Astrocyte of the cerebellum (primary cell): ENCODE measurements at regions not wholly inside any gene's neighbourhood (a gene's known extent, or its start where the extent isn't known, plus 50 kb on each side); places are given as distances from the start of the nearest gene placed in this dataset.

ENCODE experiments used
- DNase-seq: peaks from one replicate; pipeline ENCODE4 v3.0.0-alpha.2; 2011; ENCODE audit warnings: low read depth
- H3K4me3 ChIP-seq: 2 replicates; pipeline ENCODE4 v1.5.1; 2011; ENCODE audit warnings: mild to moderate bottlenecking, low read depth, low read length, moderate library complexity
- in situ Hi-C: cut with HindIII; loops from 2 replicates; pipeline ENCODE4 v1.10.0; 2017; ENCODE audit warnings: low sequenced_read_pairs
- TF ChIP-seq, protein P1 (sequence below): IDR thresholded peaks from 2 replicates; pipeline ENCODE4 v1.5.1; 2012; ENCODE audit warnings: low read length, low read depth, moderate library complexity, mild to moderate bottlenecking; ENCODE audit errors: missing control alignments

DNA sequence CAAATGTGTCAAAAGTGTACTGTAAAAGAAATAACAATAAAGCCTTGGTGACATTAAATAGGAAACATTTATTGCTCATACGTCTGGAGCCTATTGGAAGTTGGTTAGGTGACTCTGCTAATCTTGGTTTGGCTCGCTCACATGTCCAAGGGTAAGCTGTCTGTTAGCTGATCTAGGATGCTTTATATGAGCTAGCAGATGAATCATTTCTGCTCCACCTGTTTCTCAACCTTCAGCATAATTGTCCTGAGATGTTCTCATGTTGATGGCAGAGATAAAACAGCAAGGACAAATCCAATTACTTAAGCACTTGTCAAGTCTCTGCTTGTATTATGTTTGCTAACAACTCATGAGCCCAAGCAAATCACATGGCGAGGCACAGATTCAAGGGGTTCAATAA lies 56.0 kb upstream of the CD53 start:
- TF ChIP-seq, protein P1, sequence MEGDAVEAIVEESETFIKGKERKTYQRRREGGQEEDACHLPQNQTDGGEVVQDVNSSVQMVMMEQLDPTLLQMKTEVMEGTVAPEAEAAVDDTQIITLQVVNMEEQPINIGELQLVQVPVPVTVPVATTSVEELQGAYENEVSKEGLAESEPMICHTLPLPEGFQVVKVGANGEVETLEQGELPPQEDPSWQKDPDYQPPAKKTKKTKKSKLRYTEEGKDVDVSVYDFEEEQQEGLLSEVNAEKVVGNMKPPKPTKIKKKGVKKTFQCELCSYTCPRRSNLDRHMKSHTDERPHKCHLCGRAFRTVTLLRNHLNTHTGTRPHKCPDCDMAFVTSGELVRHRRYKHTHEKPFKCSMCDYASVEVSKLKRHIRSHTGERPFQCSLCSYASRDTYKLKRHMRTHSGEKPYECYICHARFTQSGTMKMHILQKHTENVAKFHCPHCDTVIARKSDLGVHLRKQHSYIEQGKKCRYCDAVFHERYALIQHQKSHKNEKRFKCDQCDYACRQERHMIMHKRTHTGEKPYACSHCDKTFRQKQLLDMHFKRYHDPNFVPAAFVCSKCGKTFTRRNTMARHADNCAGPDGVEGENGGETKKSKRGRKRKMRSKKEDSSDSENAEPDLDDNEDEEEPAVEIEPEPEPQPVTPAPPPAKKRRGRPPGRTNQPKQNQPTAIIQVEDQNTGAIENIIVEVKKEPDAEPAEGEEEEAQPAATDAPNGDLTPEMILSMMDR: no peak
- no peak overlapping the region for H3K4me3 ChIP-seq
- in situ Hi-C loops: no loop called here
- no peak for DNase-seq

DNA sequence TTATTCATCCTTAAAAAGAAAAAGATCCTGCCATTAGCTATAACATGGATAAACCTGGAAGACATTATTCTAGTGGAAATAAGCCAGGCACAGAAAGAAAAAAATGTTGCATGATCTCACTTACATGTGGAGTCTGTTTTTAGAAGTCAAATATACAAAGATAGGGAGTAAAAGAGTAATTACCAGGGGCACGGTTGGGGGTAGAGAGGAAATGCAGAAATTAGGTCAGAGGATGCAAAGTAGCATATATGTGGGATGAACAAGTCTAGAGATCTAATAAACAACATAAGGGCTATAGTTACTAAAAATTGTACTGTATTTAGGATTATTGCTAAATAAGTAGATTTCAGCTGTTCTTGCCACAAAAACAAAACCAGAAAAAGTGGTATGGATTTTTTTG lies 61.4 kb upstream of the CD53 start:
- H3K4me3 ChIP-seq: no peak overlapping the region
- DNase-seq: no peak
- in situ Hi-C loops: no loop called here
- TF ChIP-seq, protein P1: no peak

DNA sequence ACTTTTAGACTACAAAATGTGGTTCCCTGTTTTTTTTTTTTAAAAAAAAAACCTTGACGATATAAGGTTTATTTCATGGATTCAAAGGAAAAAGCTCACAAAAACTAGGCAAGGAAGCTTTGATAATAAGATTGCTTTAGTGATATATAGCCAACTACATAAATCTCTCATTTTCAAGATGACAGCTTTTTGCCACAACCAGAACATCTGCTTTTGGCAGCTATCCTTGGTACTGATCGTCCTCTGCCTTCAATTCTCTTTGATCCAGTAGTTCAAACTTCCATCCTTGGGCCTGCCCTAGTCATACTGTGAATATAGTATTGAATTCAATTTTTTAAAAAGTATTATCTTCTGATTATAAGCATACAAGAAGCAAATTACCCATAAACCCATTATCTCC lies 72.9 kb upstream of the CD53 start:
- no peak for DNase-seq
- TF ChIP-seq, protein P1: no peak
- H3K4me3 ChIP-seq: no peak overlapping the region
- in situ Hi-C loops: no loop called here

DNA sequence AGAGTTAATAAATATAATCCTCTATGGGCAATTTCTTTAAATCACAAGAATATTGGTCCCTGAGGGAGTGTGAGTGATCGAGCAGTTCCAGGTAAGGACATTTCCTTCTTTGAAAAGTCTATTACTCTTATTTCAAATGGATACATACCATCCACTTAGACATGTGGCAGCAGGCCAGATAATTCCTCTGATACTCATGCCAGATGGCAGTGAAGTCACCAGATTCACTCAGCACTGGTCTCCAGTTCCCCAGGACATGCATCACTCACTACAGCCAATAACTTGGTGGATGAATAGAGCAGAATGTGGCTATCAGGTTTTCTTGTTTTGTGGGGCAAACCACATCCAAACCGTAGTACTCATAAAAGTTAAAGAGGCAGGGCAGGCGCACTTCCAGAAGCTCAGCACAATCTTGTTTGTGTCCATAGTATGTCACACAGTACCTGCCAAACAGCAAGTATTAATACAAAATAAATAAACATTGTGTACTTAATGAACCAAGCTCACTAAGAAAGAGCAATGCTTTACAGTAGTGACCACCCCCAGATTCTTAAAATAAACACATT lies 74.2 kb upstream of the CD53 start:
- in situ Hi-C loops: no loop called here
- no peak overlapping the region for H3K4me3 ChIP-seq
- DNase-seq: no peak
- TF ChIP-seq, protein P1: no peak

DNA sequence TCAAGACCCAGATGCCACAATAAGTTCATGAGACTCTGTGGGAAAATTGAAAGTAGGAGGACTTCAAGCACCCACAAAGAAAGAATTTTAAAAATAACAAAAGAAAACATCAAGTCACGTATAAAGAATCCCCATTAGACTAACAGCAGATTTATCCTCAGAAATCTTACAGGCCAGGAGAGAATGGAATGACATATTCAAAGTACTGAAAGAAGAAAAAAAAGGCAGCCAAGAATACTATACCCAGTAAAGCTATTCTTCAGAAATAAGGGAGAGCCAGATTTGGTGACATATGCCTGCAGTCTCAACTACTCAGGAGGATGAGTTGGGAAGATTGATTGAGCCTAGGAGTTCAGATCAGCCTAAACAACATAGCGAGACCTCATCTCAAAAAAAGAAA lies 84.3 kb upstream of the CD53 start:
- no peak for DNase-seq
- in situ Hi-C loops: no loop called here
- H3K4me3 ChIP-seq: no peak overlapping the region
- TF ChIP-seq, protein P1: no peak

DNA sequence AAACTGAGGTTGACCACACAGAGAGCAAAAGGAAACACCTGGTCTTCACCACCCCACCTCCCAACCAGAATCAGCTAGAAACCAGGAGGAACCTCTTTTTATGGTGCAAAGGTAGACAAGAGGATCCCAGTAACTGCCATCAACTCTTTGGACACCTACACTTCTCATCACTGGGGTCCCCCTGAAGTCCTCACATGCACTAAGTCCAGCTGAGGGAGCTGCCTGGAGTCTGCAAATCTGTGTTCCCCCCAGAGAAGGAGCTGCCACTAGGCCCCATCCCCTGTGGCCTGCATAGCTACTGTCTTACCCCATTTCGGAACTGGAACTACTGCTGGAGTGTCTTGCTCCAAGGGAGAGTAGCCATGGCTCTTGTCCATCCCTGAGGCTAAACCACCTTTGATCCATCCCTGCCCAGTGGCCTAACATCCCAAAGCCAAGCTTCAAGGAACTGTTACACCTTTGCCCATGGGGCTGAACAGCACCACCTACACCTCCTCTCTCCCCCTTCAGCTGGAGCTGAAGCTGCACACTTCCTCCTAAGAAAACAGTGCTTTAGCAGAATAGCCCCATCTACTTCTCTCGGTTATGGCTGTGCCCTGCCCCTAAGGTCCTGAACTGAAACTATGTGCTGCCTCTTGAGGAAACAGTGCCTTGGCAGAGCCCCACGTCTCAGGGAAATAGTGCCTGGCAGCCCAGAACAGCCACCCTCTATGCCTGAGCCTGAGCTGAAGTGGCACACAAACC lies 85.4 kb upstream of the CD53 start:
- TF ChIP-seq, protein P1: no peak
- no peak overlapping the region for H3K4me3 ChIP-seq
- no peak for DNase-seq
- in situ Hi-C loops: no loop called here
